ENCODE measurements at regions not wholly inside any gene's neighbourhood (a gene's known extent, or its start where the extent isn't known, plus 50 kb on each side); places are given as distances from the start of the nearest gene placed in this dataset.

GRCh38 chr10:125266541-125266940 lies 106.2 kb upstream of the CTBP2 start:
- RAD21 ChIA-PET (ENCODE audit: low non-redundant PET in 1 of 2, low total read pairs in 2 of 2, uncharacterized antibody in 2 of 2, unreplicated experiment in 2 of 2) = interaction anchor here in 1 of 2 experiments (0.7 kb wide), 1 partner anchor 72 kb away, joined by 4 read pairs; no protein-coding TSS in a partner anchor
- POLR2A ChIA-PET = no interaction called here
- H2AFZ ChIP-seq (ENCODE audit: low read depth, low read length, poor library complexity, severe bottlenecking) = no peak overlapping the region
- H3K9me2 ChIP-seq (ENCODE audit: insufficient read depth) = no peaks in the 10 kb centered on the region
- DNase-seq (ENCODE audit: low read depth, low spot score) = no peak
- CTCF ChIA-PET = no interaction called here
- no peaks in the 10 kb centered on the region for H4K20me1 ChIP-seq (ENCODE audit: insufficient read depth)
- no peak overlapping the region for H3K27ac ChIP-seq (ENCODE audit: low read depth, low read length)
- no peak overlapping the region for H3K9ac ChIP-seq (ENCODE audit: low read length)
- peak; percentile 28; the same call in 1 of the 2 replicates for ATAC-seq
- H3K4me1 ChIP-seq (ENCODE audit: control insufficient read depth in 1 of 2, insufficient read depth in 2 of 2, low read length in 2 of 2) = peaks cover 20 to 42% of the 10 kb centered on the region in 2 experiments
- no peaks in the 10 kb centered on the region for H3K27me3 ChIP-seq (ENCODE audit: insufficient read depth, low read length)
- intact Hi-C loops (cut with micrococcal nuclease) = no loop called here
- H3K79me2 ChIP-seq (ENCODE audit: insufficient read depth, low read length) = no peaks in the 10 kb centered on the region
- H3K4me3 ChIP-seq (replicated peaks in 1 of 2; ENCODE audit: low read depth in 1 of 2, low read length in 2 of 2) = no peak overlapping the region
- H3K4me2 ChIP-seq (ENCODE audit: low read length) = no peak overlapping the region
- no peaks in the 10 kb centered on the region for H3K36me3 ChIP-seq (ENCODE audit: control insufficient read depth in 1 of 2, insufficient read depth in 2 of 2, low read length in 2 of 2)
- TF ChIP-seq CEBPB (IDR thresholded peaks at IDR 0.05; ENCODE audit: low read depth) (no peak), YY1 (IDR thresholded peaks at IDR 0.05; ENCODE audit: extremely low read depth, insufficient replicate concordance, low read depth, low read length) (no peak), POLR2A (IDR thresholded peaks at IDR 0.05; ENCODE audit: borderline replicate concordance, extremely low read depth, insufficient read depth, insufficient read length) (no peak), EGR1 (IDR thresholded peaks at IDR 0.05; ENCODE audit: low read depth) (no peak), CBX3 (IDR thresholded peaks at IDR 0.05; ENCODE audit: low read depth) (no peak), JUND (IDR thresholded peaks at IDR 0.05) (no peak), ZBTB33 (IDR thresholded peaks at IDR 0.05; ENCODE audit: extremely low read depth, insufficient replicate concordance, low read length) (no peak), ATF3 (IDR thresholded peaks at IDR 0.05) (no peak), RAD21 (IDR thresholded peaks at IDR 0.05; ENCODE audit: low read depth) (no peak)
- BruUV-seq (replicated peaks) = no TSS peak
- no peaks in the 10 kb centered on the region for H3K9me3 ChIP-seq (ENCODE audit: control insufficient read depth in 1 of 2, insufficient read depth in 1 of 2, low read depth in 1 of 2, low read length in 2 of 2)

- 0 out of 2 replicates have a peak, but pooled peaks have one; percentile 10 for TF ChIP-seq EGR1 (IDR thresholded peaks at IDR 0.05; ENCODE audit: low read depth)
- TF ChIP-seq POLR2AphosphoS5 (IDR thresholded peaks at IDR 0.05; ENCODE audit: low read depth, low read length) = no peak
- TF ChIP-seq ATF3 (IDR thresholded peaks at IDR 0.05) = no peak
- no peak for TF ChIP-seq EZH2 (IDR thresholded peaks at IDR 0.05)
- no peak for TF ChIP-seq SRF (IDR thresholded peaks at IDR 0.05; ENCODE audit: low read depth)
- no peak for TF ChIP-seq FOSL1 (IDR thresholded peaks at IDR 0.05; ENCODE audit: low read depth)
- no peak for TF ChIP-seq CEBPB (IDR thresholded peaks at IDR 0.05; ENCODE audit: low read depth)
- no peak for TF ChIP-seq TCF7L2 (IDR thresholded peaks at IDR 0.05; ENCODE audit: borderline replicate concordance, extremely low read depth, insufficient read depth, insufficient read length)
- no peak for ATAC-seq
- CTCF ChIA-PET = no interaction called here
- DNase-seq (ENCODE audit: low read depth, low spot score) = no peak
- intact Hi-C loops (cut with micrococcal nuclease) = no loop called here
- H2AFZ ChIP-seq (ENCODE audit: low read depth, low read length, poor library complexity, severe bottlenecking) = no peak overlapping the region
- RAD21 ChIA-PET (ENCODE audit: low non-redundant PET in 1 of 2, low total read pairs in 2 of 2, uncharacterized antibody in 2 of 2, unreplicated experiment in 2 of 2) = no interaction called here
- peak overlapping the region; percentile 1 for H3K4me2 ChIP-seq (ENCODE audit: low read length)
- H3K36me3 ChIP-seq (ENCODE audit: control insufficient read depth in 1 of 2, insufficient read depth in 2 of 2, low read length in 2 of 2) = no peaks in the 10 kb centered on the region
- no peaks in the 10 kb centered on the region for H3K79me2 ChIP-seq (ENCODE audit: insufficient read depth, low read length)
- POLR2A ChIA-PET = no interaction called here
- H3K9me2 ChIP-seq (ENCODE audit: insufficient read depth) = no peaks in the 10 kb centered on the region
- H3K4me1 ChIP-seq (ENCODE audit: control insufficient read depth in 1 of 2, insufficient read depth in 2 of 2, low read length in 2 of 2) = peaks cover 20 to 42% of the 10 kb centered on the region in 2 experiments
- H3K9me3 ChIP-seq (ENCODE audit: control insufficient read depth in 1 of 2, insufficient read depth in 1 of 2, low read depth in 1 of 2, low read length in 2 of 2) = no peaks in the 10 kb centered on the region
- H4K20me1 ChIP-seq (ENCODE audit: insufficient read depth) = no peaks in the 10 kb centered on the region
- no peak overlapping the region for H3K9ac ChIP-seq (ENCODE audit: low read length)
- no peak overlapping the region for H3K27ac ChIP-seq (ENCODE audit: low read depth, low read length)
- no peaks in the 10 kb centered on the region for H3K27me3 ChIP-seq (ENCODE audit: insufficient read depth, low read length)
- BruUV-seq (replicated peaks) = no TSS peak
- no peak overlapping the region for H3K4me3 ChIP-seq (replicated peaks in 1 of 2; ENCODE audit: low read depth in 1 of 2, low read length in 2 of 2)
Observed at GRCh38 chr10:125265579-125265955, 105.2 kb upstream of the CTBP2 start.

Measured in HCT116 (cell line).